GM10266 (cell line): ENCODE measurements at regions not wholly inside any gene's neighbourhood (a gene's known extent, or its start where the extent isn't known, plus 50 kb on each side); places are given as distances from the start of the nearest gene placed in this dataset.

Experiments
- DNase-seq: peaks from one replicate; pipeline ENCODE4 v3.0.0; 2012; ENCODE audit errors: extremely low spot score
- TF ChIP-seq, protein P1 (sequence below): IDR thresholded peaks from 2 replicates; pipeline ENCODE4 v1.5.1; 2012; ENCODE audit warnings: mild to moderate bottlenecking, low read depth; ENCODE audit not compliant: control insufficient read depth, insufficient read depth; ENCODE audit errors: missing control alignments

DNA sequence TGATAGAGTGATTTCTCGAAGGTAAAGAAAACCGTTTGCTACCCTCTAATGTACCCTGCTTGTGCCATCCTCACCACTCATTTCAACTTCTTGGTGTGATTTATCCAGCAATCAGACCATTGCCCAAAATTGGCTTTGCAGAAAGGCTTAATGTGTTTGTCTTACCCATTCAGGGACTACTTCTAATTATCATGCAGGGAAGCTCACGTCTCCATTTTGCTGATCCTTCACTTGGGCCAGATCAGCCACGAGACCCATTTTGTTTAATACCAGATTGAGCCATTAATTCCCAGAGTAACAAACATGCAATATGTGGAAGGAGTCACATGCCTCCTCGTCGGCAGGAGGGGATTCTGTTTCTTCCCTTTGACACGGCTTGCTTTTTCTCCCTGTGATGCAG lies 51.1 kb upstream of the CRY1 start:
- no peak for DNase-seq
- TF ChIP-seq, protein P1, sequence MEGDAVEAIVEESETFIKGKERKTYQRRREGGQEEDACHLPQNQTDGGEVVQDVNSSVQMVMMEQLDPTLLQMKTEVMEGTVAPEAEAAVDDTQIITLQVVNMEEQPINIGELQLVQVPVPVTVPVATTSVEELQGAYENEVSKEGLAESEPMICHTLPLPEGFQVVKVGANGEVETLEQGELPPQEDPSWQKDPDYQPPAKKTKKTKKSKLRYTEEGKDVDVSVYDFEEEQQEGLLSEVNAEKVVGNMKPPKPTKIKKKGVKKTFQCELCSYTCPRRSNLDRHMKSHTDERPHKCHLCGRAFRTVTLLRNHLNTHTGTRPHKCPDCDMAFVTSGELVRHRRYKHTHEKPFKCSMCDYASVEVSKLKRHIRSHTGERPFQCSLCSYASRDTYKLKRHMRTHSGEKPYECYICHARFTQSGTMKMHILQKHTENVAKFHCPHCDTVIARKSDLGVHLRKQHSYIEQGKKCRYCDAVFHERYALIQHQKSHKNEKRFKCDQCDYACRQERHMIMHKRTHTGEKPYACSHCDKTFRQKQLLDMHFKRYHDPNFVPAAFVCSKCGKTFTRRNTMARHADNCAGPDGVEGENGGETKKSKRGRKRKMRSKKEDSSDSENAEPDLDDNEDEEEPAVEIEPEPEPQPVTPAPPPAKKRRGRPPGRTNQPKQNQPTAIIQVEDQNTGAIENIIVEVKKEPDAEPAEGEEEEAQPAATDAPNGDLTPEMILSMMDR: no peak

DNA sequence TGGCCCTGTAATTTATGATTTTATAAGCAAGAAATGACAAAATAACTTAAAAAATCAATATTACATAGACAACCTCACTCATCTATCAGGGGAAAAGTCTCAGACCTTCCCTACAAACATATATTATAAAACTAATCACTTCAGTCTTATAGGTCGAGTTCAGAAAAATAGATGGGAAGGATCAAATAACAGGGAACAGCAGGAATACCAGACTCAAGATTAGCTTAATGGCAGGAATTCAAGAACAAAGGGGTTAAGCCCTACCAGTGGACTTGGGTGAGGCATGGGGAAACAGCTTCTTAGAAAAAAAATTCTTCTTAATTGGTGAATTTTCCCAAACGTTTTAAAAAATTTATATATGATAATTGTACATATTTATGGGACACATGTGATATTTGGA lies 51.6 kb upstream of the CRY1 start:
- TF ChIP-seq, protein P1: no peak
- no peak for DNase-seq

DNA sequence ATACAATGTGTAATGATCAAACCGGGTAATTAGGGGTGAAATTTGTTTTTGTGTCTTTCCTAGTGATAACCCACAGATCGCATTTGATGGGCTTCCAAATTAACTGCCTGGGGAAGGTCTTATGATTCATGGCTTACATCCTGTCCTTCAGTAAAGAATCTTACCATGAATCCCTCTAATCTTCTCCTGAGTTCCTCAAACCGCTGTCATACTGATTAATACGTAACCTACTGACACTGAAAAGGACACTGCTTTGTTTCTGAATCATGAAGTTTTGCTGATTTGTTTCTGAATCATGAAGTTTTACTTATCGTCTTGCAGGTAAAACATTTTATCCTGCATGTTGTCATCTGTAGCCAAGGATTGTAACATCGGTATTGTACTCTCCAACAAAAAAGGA lies 52.0 kb upstream of the CRY1 start:
- no peak for DNase-seq
- TF ChIP-seq, protein P1: no peak

DNA sequence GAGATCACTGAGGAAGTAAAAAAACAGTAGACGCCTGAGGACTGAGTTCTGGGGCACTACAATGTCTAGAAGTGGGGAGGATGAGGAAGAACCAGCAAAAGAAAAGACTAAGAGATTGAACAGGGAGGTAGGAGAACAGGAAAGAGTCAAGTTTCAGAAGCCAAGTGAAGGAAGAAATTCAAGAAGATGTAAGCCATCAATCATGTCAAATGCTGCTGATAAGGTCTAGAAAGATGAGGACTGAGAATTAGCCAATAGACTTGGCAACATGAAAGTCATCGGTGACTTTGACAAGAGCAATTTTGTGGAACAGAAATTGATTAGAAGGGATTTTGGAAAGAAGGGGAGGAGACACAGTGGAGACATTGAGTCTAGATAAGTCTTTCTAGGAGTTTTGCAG lies 54.8 kb upstream of the CRY1 start:
- DNase-seq: no peak
- TF ChIP-seq, protein P1: no peak

DNA sequence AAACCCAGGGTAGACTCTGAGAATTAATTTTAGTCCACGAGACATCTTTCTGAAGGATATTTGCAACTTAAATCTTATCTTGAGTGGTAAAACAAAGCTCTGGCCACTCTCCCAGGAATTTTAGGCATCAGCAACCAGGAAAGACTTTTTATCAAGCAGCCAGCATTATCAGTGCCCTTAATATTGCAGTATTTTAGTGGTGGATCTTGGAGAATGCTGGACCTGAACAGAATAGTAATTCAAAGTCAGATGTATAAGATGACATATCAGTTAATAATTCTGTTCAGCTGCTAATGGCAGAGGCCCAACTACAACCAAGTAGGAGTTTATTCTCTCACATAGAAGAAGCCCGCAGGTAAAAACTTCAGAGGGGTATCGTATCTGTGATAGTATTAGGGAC lies 59.0 kb upstream of the CRY1 start:
- TF ChIP-seq, protein P1: no peak
- DNase-seq: no peak

DNA sequence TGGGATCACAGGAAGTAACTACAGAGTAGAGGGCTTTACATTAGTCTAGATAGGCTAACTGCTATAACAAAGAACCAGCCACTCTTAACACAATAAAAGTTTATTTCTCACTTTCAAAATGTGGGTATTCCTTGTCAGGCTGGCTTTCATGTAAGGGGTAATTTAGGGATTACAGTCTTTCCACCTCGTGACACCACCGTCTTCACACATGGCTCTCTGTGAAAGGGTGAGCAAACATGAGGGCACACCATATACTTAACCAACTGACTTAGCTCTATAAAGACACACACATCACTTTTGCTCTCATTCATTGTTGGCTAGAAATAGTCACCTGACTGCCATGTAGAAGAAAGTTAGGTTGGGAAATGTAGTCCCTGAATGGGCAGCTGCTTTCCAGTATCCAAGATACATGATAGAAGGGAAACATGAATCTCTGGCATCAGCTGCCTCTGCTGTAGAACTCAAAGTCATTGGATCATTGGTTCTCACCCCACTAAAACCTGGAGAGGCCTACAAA lies 66.1 kb upstream of the CRY1 start:
- DNase-seq: no peak
- TF ChIP-seq, protein P1: no peak

DNA sequence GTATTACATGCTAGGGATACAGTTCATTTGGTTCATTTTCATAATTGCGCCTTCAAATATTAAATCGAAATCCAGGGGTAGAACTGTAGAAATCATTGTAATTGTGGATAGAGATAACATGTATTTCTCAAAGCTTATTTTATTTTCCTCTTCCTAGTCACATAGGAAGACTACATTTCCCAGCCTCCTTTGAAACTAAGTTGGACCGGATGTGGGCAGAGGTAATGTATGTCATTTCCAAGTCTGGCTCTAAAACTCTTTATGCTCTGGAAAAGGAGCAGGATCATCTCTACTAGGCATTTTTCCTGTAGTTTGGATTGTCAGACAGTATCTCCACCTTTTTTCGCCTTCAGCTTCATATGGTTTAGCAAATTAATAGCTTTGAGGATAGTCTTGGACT lies 70.1 kb upstream of the CRY1 start:
- TF ChIP-seq, protein P1: no peak
- DNase-seq: no peak
